NCI-H524 (cell line): ENCODE measurements at regions not wholly inside any gene's neighbourhood (a gene's known extent, or its start where the extent isn't known, plus 50 kb on each side); places are given as distances from the start of the nearest gene placed in this dataset.

ENCODE experiments used
- DNase-seq, 2 experiments: peaks; one replicate each; lab custom pipeline; 2025; lab: John Stamatoyannopoulos, UW

DNA sequence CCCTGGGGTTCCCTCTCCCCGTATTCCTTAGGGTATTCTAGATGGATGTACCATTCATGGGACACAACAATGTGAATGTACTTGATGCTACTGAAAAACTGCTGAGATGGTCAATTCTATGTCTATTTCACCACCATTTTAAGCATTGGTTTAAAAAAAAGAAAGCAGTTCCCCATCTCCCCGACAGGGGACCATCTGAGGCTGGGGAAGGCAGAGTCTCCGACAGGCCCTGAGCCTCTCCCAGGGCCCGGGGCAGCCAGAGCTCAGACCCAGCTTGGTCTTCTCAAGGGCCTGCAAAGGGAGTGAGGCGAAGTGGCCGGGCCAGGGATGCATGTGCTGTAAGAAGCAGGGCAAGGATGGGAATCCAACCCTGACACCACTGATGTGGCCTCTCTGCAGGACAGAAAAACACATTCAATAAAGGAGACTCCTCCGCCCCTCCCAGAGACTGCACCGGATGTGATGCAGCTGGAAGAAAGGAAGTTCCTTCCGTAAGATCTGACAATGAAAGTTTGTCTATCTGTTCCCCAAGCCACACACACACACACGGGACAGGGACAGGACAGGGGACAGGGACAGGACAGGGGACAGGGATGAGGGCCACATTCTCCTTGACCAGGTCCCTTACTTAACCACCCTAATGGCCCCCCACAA is 234.1 kb downstream of the BCL11B start:
- DNase-seq, result no peak

- DNase-seq, result no peak
Measured at GRCh38 chr14:99038431-99038820, 233.6 kb downstream of the BCL11B start.

- no peak for DNase-seq
Measured at GRCh38 chr14:99039331-99040041, 232.5 kb downstream of the BCL11B start.

DNA sequence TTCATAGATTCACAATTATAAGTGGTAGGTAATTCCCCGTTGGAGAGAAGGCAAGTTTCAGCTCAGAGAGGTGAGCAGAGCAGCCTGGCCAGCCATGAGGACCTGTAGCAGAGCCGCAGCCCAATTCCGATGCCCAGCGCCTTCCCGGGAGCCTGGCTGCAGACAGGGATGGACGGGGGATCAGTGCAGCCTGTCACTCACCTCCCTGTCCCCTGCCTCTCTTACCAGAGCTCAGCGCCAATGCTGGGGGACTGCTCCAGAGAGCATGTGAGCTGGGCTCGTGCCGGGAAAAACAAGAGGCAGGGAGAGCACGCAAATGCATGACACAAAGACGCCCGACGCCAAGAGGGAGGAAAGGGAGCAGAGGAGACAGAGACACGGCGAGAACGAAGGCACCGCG is 231.9 kb downstream of the BCL11B start:
- DNase-seq, result no peak

- no peak for DNase-seq
Measured at GRCh38 chr14:99040711-99041110, 231.3 kb downstream of the BCL11B start.

DNA sequence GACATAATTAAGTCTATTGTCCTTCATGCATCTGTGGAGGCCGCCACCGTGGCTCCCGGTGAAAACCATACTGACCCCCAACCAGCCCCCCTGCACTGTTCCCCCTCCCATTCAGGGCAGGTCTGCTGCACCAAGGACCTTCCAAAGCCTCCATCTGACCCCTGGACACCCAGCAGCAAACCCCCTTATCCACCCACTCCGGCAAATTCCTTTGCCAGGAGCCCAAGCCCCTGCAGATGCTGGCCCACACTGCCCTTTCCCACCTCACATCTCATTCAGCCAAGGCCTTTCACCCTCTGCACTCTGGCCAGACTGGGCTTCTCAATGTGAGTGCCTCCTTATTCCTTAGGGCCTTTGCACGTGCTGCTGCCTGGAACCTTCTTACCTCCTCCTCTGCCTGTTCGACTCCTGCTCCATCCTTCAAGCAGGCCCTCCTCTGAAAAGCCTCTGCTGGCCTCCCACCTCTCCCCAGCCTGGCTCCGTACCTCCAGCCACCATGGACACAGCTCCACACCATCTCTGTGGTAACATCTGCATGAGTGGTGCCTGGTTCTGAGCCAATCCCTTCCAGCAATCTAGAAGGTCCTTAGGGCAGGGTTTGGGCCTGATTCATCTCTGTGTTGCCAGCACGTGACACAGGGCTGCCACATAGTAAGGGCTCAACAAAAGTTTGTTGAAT is 230.7 kb downstream of the BCL11B start:
- DNase-seq, result no peak

- DNase-seq, result no peak
Measured at GRCh38 chr14:99041820-99042174, 230.2 kb downstream of the BCL11B start.

GRCh38 chr14:99042381-99043266 is 229.4 kb downstream of the BCL11B start:
- no peak for DNase-seq

DNA sequence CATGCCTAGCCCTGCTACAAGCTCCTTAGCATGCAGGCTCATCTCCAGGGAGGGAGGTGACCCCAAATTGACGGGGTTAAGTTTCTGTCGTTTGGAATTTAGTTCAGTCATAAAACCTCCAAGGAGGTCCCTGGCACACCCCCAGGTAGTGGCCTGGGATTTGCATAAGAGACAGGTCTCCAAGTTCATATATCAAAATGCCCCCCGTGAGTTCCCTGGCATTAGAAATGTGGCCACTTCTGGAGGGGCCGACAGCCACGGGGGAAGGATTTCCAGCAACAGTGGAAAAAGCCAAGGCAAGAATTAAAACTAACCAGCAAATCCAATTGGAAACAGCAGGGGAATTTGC is 228.8 kb downstream of the BCL11B start:
- DNase-seq, result no peak

GRCh38 chr14:99043756-99044155 is 228.2 kb downstream of the BCL11B start:
- DNase-seq, result no peak

DNA sequence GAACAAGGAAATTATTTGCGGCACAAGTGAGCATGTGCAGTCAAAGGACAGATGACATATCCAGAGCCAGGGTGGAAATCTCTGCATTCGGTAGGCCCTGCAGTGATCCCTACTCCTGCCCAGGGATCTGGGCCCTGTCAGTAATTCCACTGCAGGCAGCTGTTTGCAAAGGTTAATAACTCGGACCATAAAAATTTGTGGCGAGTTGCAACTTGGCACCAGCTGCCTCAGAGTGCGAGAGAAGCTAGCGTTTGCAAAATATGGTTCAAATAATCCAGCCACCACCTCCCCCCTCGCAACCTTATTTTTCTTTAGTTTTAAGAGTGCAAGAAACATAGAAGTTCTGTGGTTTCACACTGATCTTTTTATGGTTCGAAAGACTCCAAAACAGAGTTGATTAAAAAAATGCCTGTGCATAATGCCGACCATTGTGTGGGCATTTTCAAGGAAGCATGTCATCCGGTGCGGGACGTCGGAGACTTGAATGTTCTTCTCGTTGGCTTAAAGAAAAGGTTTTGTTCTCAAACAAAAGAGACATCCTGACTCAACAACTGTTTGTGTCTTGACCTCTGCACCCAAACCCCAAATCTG is 224.5 kb downstream of the BCL11B start:
- no peak for DNase-seq

GRCh38 chr14:99050309-99050708 is 221.7 kb downstream of the BCL11B start:
- no peak for DNase-seq

GRCh38 chr14:99052467-99052866 is 219.5 kb downstream of the BCL11B start:
- no peak for DNase-seq

GRCh38 chr14:99055019-99055418 is 217.0 kb downstream of the BCL11B start:
- DNase-seq, result no peak

DNA sequence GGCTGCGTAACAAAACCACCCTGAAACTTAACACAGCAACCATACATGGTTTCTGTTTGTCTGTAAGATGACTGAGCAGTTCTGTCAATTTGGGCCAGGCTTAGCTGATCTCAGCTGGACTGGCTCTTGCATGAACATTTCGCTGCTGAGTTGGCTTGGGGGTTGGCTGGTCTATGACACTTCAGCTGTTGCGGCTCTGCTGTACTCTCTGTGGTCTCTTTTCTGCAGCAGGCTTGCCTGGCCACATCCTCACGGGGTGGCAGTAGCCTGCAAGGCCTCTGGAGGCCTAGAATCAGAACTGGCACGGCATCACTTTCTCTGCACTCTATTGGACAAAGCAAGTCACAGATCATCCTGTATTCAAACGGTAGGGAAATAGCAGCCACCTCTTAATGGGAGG is 216.2 kb downstream of the BCL11B start:
- DNase-seq, result no peak

DNA sequence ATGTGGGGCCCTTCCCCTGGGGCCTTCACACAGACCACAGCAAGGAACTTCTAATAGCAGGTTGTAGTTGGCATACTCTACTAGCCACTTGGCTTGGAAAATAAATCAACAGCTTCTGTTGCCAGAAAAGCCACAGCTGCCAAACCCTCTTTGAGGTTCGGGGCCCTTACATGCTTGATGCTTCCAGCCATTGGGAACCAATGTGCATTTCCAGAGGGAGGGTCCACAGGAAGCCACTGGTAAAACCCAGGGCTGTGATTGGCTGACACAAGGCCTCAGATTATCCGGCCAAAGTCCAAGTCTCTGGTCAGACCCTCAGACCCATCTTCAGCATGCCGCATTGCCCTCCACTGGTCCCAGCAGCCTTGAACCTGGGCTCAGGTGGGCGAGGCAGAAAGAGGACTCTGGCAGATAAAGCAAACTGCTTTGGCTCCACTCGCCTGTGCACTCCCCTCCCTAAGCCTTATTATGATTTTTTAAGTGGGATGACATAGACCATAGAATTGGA is 214.4 kb downstream of the BCL11B start:
- no peak for DNase-seq

DNA sequence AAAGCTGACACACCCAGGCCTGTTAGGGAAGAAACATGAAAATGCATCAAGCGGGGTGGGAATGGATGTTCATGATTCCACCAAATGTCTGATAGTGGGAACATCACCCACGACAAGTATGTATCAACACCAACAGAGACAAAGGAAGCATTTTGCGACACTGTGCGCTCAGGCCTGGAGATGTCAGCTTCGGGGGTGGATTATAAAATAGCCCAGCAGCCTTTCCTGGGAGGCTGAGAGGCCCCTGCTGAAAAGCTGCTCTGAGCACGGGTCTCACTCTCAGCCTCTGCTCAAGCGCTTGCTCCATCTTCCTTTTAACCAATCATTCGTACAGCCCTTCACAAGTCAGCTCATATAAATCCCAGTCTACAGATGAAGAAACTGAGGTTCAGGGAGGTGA is 213.5 kb downstream of the BCL11B start:
- DNase-seq, result no peak

DNA sequence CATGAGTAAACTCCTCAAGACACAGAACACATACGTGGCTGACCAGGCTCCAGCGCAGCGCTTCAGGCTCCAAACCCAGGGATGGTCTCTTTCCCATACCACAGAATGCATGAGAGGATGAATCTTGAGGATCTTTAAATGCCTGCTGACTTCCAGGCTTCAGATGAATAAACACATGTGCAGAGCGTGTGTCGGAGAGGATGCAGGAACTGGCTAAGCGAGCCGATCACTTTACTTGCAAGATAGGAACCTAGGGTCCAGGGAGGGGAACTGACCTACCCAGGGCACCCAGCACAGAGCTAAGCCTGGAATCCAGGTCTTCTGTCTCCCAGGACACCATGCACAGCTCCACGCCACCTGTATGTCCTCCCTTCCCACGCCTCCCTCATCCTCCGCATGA is 209.8 kb downstream of the BCL11B start:
- no peak for DNase-seq

DNA sequence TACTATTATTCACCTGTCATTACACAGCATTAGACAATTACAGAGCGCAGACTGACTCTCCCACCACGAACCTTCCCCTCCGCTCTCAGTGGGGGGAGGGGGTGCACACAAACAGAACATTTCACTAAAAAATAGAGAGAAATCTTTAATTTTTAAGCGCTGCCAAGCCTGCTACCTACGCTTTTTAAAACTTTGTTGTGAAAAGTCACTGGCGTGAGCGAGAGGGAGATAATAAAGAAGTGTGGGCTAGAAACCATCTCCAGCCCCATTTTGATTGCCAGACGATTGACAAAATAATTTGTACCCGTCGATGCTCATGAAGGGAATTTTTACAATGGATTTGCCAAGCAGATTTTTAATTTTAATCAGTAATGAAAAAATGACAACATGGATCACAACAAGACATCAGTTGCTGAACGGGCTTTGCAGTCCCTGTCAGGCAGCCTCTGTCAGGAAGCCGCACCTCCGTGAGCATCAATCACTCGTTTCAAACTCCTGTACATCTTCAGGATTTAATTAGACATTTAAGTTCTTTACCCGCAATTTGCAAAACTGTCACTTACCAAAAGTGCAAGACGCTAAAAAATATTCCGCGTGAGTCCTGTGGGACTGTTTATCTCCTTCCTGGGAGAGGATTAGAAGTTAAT is 209.1 kb downstream of the BCL11B start:
- DNase-seq, result no peak

DNA sequence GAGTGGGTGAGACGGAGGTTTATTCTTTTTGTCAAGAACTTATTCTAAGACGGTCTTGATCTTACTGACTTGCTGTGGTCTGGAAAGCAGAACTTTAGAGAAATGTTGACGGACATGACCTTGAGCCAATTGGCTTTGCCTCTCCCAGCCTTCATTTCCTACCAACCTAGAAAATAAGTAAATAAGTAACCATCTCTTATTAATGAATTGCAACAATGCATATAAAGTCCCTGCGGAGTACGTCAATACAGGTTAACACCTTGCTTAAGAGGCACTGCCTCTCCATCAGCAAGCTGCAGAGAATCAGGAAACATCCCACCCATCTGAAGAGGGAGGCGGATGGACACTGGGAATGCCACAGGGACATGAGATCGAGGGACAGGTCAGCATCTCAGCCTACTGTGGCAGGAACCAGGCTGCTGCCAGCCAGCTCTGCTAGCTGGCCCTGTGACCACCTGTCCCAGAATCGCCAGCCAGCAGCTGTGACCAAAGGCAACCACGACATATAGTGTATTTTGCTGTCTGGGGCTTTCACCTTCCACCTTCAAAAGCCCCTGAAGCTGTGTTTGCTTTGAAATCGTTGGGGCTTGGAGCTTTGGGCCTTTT is 208.3 kb downstream of the BCL11B start:
- DNase-seq, result no peak
